ENCODE measurements at regions not wholly inside any gene's neighbourhood (a gene's known extent, or its start where the extent isn't known, plus 50 kb on each side); places are given as distances from the start of the nearest gene placed in this dataset.

DNA sequence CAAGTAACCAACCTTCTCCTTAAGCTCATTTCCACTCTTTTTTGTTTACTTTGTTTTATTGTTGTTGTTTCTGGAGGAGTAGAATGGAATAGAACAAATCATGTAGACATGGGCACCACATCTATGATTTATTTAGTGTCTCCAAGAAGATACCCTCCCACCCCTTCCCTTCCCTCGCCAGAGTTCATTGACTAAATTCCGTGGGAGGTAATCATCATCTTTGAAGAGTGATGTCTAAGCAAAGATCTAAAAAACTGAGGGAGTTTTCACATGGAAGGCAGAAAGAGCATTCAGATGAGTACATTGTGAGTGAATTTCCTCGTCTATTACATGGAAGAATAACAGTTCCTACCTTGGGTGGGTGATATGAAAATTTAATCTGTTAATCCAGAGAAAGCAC lies 136.2 kb downstream of the SEC16B start:
- no peak for TF ChIP-seq POLR2AphosphoS5 (IDR thresholded peaks at IDR 0.05; ENCODE audit: low read depth)
- TF ChIP-seq, protein P1, sequence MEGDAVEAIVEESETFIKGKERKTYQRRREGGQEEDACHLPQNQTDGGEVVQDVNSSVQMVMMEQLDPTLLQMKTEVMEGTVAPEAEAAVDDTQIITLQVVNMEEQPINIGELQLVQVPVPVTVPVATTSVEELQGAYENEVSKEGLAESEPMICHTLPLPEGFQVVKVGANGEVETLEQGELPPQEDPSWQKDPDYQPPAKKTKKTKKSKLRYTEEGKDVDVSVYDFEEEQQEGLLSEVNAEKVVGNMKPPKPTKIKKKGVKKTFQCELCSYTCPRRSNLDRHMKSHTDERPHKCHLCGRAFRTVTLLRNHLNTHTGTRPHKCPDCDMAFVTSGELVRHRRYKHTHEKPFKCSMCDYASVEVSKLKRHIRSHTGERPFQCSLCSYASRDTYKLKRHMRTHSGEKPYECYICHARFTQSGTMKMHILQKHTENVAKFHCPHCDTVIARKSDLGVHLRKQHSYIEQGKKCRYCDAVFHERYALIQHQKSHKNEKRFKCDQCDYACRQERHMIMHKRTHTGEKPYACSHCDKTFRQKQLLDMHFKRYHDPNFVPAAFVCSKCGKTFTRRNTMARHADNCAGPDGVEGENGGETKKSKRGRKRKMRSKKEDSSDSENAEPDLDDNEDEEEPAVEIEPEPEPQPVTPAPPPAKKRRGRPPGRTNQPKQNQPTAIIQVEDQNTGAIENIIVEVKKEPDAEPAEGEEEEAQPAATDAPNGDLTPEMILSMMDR (IDR thresholded peaks at IDR 0.05; ENCODE audit: insufficient read depth, low read length): no peak
